B cell (primary cell): ENCODE measurements at regions not wholly inside any gene's neighbourhood (a gene's known extent, or its start where the extent isn't known, plus 50 kb on each side); places are given as distances from the start of the nearest gene placed in this dataset.

Source experiments
- ATAC-seq: fragments of 200-7000 bp; cut with Tn5 transposase; one replicate; pipeline ENCODE4 v1.10.0; 2021; ENCODE audit warnings: low read depth, mild to moderate bottlenecking, moderate number of reproducible peaks, moderate library complexity
- CTCF ChIA-PET: fragments of 350-600 bp; sonication (Branson Sonifier 250); formaldehyde crosslinking; loops from one replicate; lab custom pipeline; 2021; ENCODE audit warnings: antibody characterized with exemption, inconsistent platforms; lab: Charles Lee
- POLR2A ChIA-PET: fragments of 350-600 bp; sonication (Branson Sonifier 250); formaldehyde crosslinking; loops from one replicate; lab custom pipeline; 2021; ENCODE audit warnings: antibody characterized with exemption; lab: Charles Lee
- DNase-seq: peaks from one replicate; pipeline ENCODE4 v3.0.0; 2013
- H2AFZ ChIP-seq: 2 replicates; pipeline ENCODE4 v1.6.1; 2012; ENCODE audit warnings: mild to moderate bottlenecking, low read depth, low read length; ENCODE audit not compliant: insufficient read depth, poor library complexity, severe bottlenecking
- H3K27ac ChIP-seq, 2 donors: 1 replicate in 1 of 2; 2 replicates in 1 of 2; pipeline ENCODE4 v1.5.1; 2012 to 2013; ENCODE audit warnings: low read length in 2 of 2, mild to moderate bottlenecking in 2 of 2, moderate library complexity in 1 of 2
- H3K27me3 ChIP-seq, 4 experiments: fragments of 200-600 bp in 1 of 4; sonication (generic) in 1 of 4; replicated peaks in 1 of 4; 1 replicate in 2 of 4; 2 replicates in 2 of 4; pipeline versions ENCODE4 v1.6.1 to v1.7.0; 2013 to 2016; ENCODE audit warnings: low read length in 3 of 4, mild to moderate bottlenecking in 2 of 4, mixed read lengths in 1 of 4, moderate library complexity in 1 of 4; ENCODE audit not compliant: insufficient read depth in 4 of 4, control insufficient read depth in 3 of 4; ENCODE audit errors: control extremely low read depth in 1 of 4
- H3K36me3 ChIP-seq, 2 experiments: replicated peaks in 1 of 2; 1 replicate in 1 of 2; 2 replicates in 1 of 2; pipeline versions ENCODE4 v1.6.1 to v1.7.1; 2013; ENCODE audit warnings: low read length in 1 of 2; ENCODE audit not compliant: insufficient read depth in 2 of 2, control insufficient read depth in 1 of 2; ENCODE audit errors: control extremely low read depth in 1 of 2, extremely low read depth in 1 of 2
- H3K4me1 ChIP-seq, 2 donors: fragments of 200-600 bp in 1 of 2; sonication (generic) in 1 of 2; 1 replicate in 1 of 2; 2 replicates in 1 of 2; pipeline versions ENCODE4 v1.5.1 to v1.6.1; 2013 to 2017; ENCODE audit warnings: low read length in 2 of 2; ENCODE audit not compliant: control insufficient read depth in 2 of 2, insufficient read depth in 2 of 2
- H3K4me2 ChIP-seq: replicated peaks from 2 replicates; pipeline ENCODE3; 2012; ENCODE audit warnings: mild to moderate bottlenecking, low read depth, low read length; ENCODE audit not compliant: poor library complexity, severe bottlenecking
- H3K4me3 ChIP-seq, 5 experiments: fragments of 200-600 bp in 1 of 5; sonication (generic) in 1 of 5; 1 replicate in 3 of 5; 2 replicates in 2 of 5; pipeline versions ENCODE4 v1.5.1 to v1.7.0; 2011 to 2016; ENCODE audit warnings: low read length in 4 of 5, mild to moderate bottlenecking in 4 of 5, low read depth in 2 of 5, control low read depth in 1 of 5, moderate library complexity in 1 of 5; ENCODE audit not compliant: insufficient read depth in 1 of 5; ENCODE audit errors: control extremely low read depth in 1 of 5, extremely low read depth in 1 of 5
- H3K79me2 ChIP-seq: fragments of 200-600 bp; sonication (generic); one replicate; pipeline ENCODE4 v1.6.0; 2016; ENCODE audit warnings: low read length; ENCODE audit not compliant: control insufficient read depth, insufficient read depth
- H3K9ac ChIP-seq: fragments of 200-600 bp; sonication (generic); 2 replicates; pipeline ENCODE4 v1.6.1; 2017; ENCODE audit warnings: mild to moderate bottlenecking, low read length, moderate library complexity
- H3K9me3 ChIP-seq, 3 donors: one replicate each; pipeline versions ENCODE4 v1.6.1 to v1.7.1; 2013; ENCODE audit warnings: low read length in 2 of 3; ENCODE audit not compliant: control insufficient read depth in 2 of 3, insufficient read depth in 1 of 3; ENCODE audit errors: control extremely low read depth in 1 of 3
- H4K20me1 ChIP-seq: 2 replicates; pipeline ENCODE4 v1.6.0; 2012; ENCODE audit warnings: mild to moderate bottlenecking, low read length; ENCODE audit not compliant: insufficient read depth, control insufficient read depth, poor library complexity, severe bottlenecking
- H3K27ac Mint-ChIP-seq: one replicate; pipeline ENCODE4 v1.8.0; 2021; ENCODE audit warnings: mixed read lengths
- H3K27me3 Mint-ChIP-seq: one replicate; pipeline ENCODE4 v1.8.0; 2021; ENCODE audit warnings: mixed read lengths
- H3K4me1 Mint-ChIP-seq: one replicate; pipeline ENCODE4 v1.8.0; 2021; ENCODE audit warnings: mixed read lengths
- H3K4me3 Mint-ChIP-seq: one replicate; pipeline ENCODE4 v1.8.0; 2021; ENCODE audit warnings: mixed read lengths
- H3K9me3 Mint-ChIP-seq: one replicate; pipeline ENCODE4 v1.8.0; 2022; ENCODE audit warnings: mixed read lengths; ENCODE audit not compliant: insufficient read depth
- EZH2 ChIP-seq: IDR thresholded peaks from 2 replicates; pipeline ENCODE4 v1.6.1; 2012; ENCODE audit warnings: borderline replicate concordance, low read depth, mild to moderate bottlenecking, moderate library complexity, low read length; ENCODE audit not compliant: insufficient read depth, poor library complexity, severe bottlenecking
- WGBS: methylation state at CpG from one replicate; pipeline ENCODE4 v1.1.5; 2013; ENCODE audit warnings: missing lambda C conversion rate; ENCODE audit not compliant: insufficient coverage; 5-methylcytosine and 5-hydroxymethylcytosine counted together
- intact Hi-C: fragments of 100-400 bp; cut with micrococcal nuclease; formaldehyde crosslinking; loops from one replicate; pipeline ENCODE4 v1.10.0; 2022
- TF ChIP-seq, protein P1 (sequence below): fragments of 200-600 bp; IDR thresholded peaks from one replicate; pipeline ENCODE4 v1.8.0; 2022; ENCODE audit warnings: antibody characterized with exemption, mild to moderate bottlenecking

DNA sequence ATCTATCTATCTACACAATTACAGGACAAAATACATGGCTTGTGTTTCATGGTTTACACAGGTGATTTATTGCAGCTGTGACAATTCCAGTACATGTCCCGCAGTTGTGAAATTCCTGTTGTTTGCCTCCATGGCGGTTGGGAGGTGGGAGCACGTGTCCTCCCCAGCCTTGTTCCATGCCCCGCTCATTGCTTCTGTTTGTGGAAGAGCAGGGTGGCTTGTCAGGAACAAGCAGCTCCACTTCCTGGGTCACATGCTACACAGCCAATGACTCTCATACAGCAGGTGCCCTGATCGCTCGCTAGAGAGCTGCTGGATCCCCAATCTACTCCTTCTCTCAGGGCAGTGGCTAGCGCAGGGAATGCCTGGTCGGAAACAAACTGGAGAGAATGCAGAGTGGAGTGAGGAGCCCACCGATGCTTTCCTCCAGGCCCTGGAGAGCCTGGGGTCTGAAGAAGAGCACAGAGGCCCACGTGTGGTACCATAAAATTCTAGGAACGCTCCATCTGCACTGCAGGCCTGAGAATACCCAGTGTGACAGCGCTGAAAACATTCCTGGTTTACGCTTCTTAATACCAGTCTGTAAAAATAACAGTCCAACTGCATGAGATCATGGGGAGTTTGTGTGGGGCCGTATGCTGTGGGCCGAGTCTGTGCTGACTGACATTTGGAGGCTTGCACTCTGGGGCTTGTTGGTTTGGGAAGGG, 270.6 kb upstream of the RGMA start:
- ATAC-seq (no peak), DNase-seq (no peak)
- Histone ChIP-seq H2AFZ (no peak overlapping the region), H3K4me2 (no peak overlapping the region), H3K36me3 (no peaks in the 10 kb centered on the region), H3K27me3 (no peaks in the 10 kb centered on the region), H3K9ac (no peak overlapping the region), H3K4me3 (no peak overlapping the region), H3K27ac (no peak overlapping the region), H4K20me1 (no peaks in the 10 kb centered on the region), H3K4me1 (no peaks in the 10 kb centered on the region), H3K79me2 (no peaks in the 10 kb centered on the region), H3K9me3 (peaks cover 0 to 7% (median 0%) of the 10 kb centered on the region in 3 donors)
- POLR2A ChIA-PET, result no interaction called here
- TF ChIP-seq, protein P1, sequence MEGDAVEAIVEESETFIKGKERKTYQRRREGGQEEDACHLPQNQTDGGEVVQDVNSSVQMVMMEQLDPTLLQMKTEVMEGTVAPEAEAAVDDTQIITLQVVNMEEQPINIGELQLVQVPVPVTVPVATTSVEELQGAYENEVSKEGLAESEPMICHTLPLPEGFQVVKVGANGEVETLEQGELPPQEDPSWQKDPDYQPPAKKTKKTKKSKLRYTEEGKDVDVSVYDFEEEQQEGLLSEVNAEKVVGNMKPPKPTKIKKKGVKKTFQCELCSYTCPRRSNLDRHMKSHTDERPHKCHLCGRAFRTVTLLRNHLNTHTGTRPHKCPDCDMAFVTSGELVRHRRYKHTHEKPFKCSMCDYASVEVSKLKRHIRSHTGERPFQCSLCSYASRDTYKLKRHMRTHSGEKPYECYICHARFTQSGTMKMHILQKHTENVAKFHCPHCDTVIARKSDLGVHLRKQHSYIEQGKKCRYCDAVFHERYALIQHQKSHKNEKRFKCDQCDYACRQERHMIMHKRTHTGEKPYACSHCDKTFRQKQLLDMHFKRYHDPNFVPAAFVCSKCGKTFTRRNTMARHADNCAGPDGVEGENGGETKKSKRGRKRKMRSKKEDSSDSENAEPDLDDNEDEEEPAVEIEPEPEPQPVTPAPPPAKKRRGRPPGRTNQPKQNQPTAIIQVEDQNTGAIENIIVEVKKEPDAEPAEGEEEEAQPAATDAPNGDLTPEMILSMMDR, result no peak
- TF ChIP-seq EZH2, result no peak
- Mint-ChIP-seq H3K4me1 (no peaks in the 10 kb centered on the region), H3K27me3 (no peaks in the 10 kb centered on the region), H3K4me3 (no peak overlapping the region), H3K27ac (no peak overlapping the region), H3K9me3 (peaks cover 5% of the 10 kb centered on the region)
- WGBS, result 74% methylated on average over 12 of the region's 15 CpGs
- intact Hi-C loops, result no loop called here
- CTCF ChIA-PET, result no interaction called here

- H3K4me1 ChIP-seq, result no peaks in the 10 kb centered on the region
- peaks cover 0 to 7% (median 0%) of the 10 kb centered on the region in 3 donors for H3K9me3 ChIP-seq
- no peaks in the 10 kb centered on the region for H3K36me3 ChIP-seq
- TF ChIP-seq, protein P1, result no peak
- no peak for TF ChIP-seq EZH2
- ChIA-PET CTCF (no interaction called here), POLR2A (no interaction called here)
- H3K27me3 Mint-ChIP-seq, result no peaks in the 10 kb centered on the region
- ATAC-seq (no peak), DNase-seq (no peak)
- no peak overlapping the region for H3K4me3 ChIP-seq
- no peaks in the 10 kb centered on the region for H4K20me1 ChIP-seq
- no peak overlapping the region for H3K27ac Mint-ChIP-seq
- H3K9ac ChIP-seq, result no peak overlapping the region
- H3K4me1 Mint-ChIP-seq, result no peaks in the 10 kb centered on the region
- peaks cover 5% of the 10 kb centered on the region for H3K9me3 Mint-ChIP-seq
- H3K79me2 ChIP-seq, result no peaks in the 10 kb centered on the region
- WGBS, result no CpG with 5 or more reads among the region's 6 CpGs
- no peaks in the 10 kb centered on the region for H3K27me3 ChIP-seq
- no peak overlapping the region for H2AFZ ChIP-seq
- no peak overlapping the region for H3K27ac ChIP-seq
- no peak overlapping the region for H3K4me3 Mint-ChIP-seq
- no peak overlapping the region for H3K4me2 ChIP-seq
- intact Hi-C loops, result no loop called here
Observed at GRCh38 chr15:93359060-93359408, 270.0 kb upstream of the RGMA start.
